ENCODE measurements at regions not wholly inside any gene's neighbourhood (a gene's known extent, or its start where the extent isn't known, plus 50 kb on each side); places are given as distances from the start of the nearest gene placed in this dataset.

GRCh38 chr10:57624856-57625592 is 642.7 kb downstream of the IPMK start:
- TF ChIP-seq TCF7L2 (IDR thresholded peaks at IDR 0.05; ENCODE audit: low read depth, low read length) (no peak), CTCF (IDR thresholded peaks at IDR 0.05) (no peak)

All from Panc1 (cell line).